ENCODE measurements at regions not wholly inside any gene's neighbourhood (a gene's known extent, or its start where the extent isn't known, plus 50 kb on each side); places are given as distances from the start of the nearest gene placed in this dataset.

- no peak for DNase-seq (ENCODE audit: low read depth in 2 of 2)
Measured at GRCh38 chr1:201589186-201589585, 50.3 kb downstream of the NAV1 start.

GRCh38 chr1:201590474-201590873 is 51.5 kb downstream of the NAV1 start:
- no peak for DNase-seq (ENCODE audit: low read depth in 2 of 2)

GRCh38 chr1:201591348-201591747 is 52.4 kb downstream of the NAV1 start:
- no peak for DNase-seq (ENCODE audit: low read depth in 2 of 2)

- no peak for DNase-seq (ENCODE audit: low read depth in 2 of 2)
Measured at GRCh38 chr1:201591981-201592380, 53.1 kb downstream of the NAV1 start.

GRCh38 chr1:201593200-201593921 is 54.4 kb downstream of the NAV1 start:
- no peak for DNase-seq (ENCODE audit: low read depth in 2 of 2)

GRCh38 chr1:201594575-201595245 is 55.8 kb downstream of the NAV1 start:
- DNase-seq (ENCODE audit: low read depth in 2 of 2): no peak

GRCh38 chr1:201595381-201595780 is 56.5 kb downstream of the NAV1 start:
- no peak for DNase-seq (ENCODE audit: low read depth in 2 of 2)

- DNase-seq (ENCODE audit: low read depth in 2 of 2): no peak
Measured at GRCh38 chr1:201596101-201596868, 57.4 kb downstream of the NAV1 start.

- no peak for DNase-seq (ENCODE audit: low read depth in 2 of 2)
Measured at GRCh38 chr1:201597551-201598230, 58.8 kb downstream of the NAV1 start.

- DNase-seq (ENCODE audit: low read depth in 2 of 2): no peak
Measured at GRCh38 chr1:201598396-201598795, 59.5 kb downstream of the NAV1 start.

GRCh38 chr1:201598973-201599372 is 60.0 kb downstream of the NAV1 start:
- DNase-seq (ENCODE audit: low read depth in 2 of 2): no peak

GRCh38 chr1:201599548-201599947 is 60.6 kb downstream of the NAV1 start:
- no peak for DNase-seq (ENCODE audit: low read depth in 2 of 2)

GRCh38 chr1:201602413-201603265 is 63.7 kb downstream of the NAV1 start:
- DNase-seq (ENCODE audit: low read depth in 2 of 2): no peak

- no peak for DNase-seq (ENCODE audit: low read depth in 2 of 2)
Measured at GRCh38 chr1:201603613-201604232, 64.8 kb downstream of the NAV1 start.

- no peak for DNase-seq (ENCODE audit: low read depth in 2 of 2)
Measured at GRCh38 chr1:201605385-201606010, 66.6 kb downstream of the NAV1 start.

- no peak for DNase-seq (ENCODE audit: low read depth in 2 of 2)
Measured at GRCh38 chr1:201606096-201606495, 67.2 kb downstream of the NAV1 start.

GRCh38 chr1:201606623-201607022 is 67.7 kb downstream of the NAV1 start:
- DNase-seq (ENCODE audit: low read depth in 2 of 2): no peak

GRCh38 chr1:201608635-201609395 is 69.9 kb downstream of the NAV1 start:
- DNase-seq (ENCODE audit: low read depth in 2 of 2): no peak

GRCh38 chr1:201609661-201610318 is 70.9 kb downstream of the NAV1 start:
- DNase-seq (ENCODE audit: low read depth in 2 of 2): no peak
